Skin of body (tissue), 1 donor: ENCODE measurements at regions not wholly inside any gene's neighbourhood (a gene's known extent, or its start where the extent isn't known, plus 50 kb on each side); places are given as distances from the start of the nearest gene placed in this dataset.
"Not testable (repeated sequence)": the region's sequence is repeated elsewhere in the genome, so short reads cannot be mapped to it uniquely, and the experiment has no call there.

Experiments
- DNase-seq: peaks from one replicate; lab custom pipeline; 2025; lab: John Stamatoyannopoulos, UW

DNA sequence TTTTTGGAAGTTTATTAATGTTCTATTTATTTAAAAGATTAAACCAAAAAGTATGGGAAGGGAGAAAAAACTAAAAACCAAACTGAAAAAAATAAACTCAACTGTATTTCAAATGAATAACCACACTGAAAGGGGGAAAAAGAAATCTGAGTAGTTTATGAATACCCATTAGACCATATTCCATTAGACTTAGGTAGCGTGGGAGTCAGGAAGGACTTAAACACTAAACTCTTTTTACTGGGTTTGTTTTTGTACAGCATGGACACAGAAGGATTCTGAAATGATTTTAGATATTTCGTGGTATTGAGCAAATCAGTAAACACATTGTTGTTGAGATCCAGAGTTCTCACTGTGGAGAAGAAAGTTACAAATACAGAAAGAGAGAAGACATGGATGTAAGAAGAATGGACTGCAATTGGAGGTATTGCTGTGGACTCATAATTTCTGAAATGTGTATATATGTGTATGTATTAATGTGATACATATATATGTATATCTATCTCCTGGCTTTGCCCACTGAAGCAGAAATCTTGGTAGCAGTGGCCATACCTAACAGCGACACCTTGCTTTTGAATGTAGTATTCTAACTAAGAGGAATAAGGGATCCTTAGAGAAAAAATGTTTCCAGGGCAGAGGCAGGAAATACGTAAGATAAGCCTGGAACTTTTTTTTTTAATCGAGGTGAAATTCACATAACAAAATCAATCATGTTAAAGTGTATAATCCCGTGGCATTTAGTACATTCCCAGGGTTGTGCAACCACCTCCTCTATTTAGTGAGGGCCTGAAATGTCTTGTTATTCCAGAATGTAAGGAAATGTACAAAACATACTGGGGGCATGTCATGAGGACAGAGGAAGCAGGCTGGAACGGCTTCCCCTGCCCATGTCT lies 228.8 kb downstream of the SMARCA2 start:
- no peak for DNase-seq

DNA sequence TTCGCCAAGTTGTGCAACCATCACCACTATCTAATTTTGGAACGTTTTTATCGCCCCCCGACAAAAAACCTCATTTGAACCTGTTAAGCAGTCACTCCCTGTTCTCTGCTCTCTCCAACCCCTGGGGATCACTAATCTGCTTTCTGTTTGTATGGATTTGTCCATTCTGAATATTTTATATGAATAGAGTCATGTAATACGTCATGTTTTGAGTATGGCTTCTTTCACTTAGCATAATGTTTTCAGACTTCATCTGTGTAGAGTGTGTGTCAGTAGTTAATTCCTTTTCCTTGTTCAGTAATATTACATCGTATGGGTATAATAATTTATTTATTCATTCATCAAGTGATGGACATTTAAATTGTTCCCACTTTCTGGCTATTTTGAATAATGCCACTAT lies 232.2 kb downstream of the SMARCA2 start:
- DNase-seq, result no peak

DNA sequence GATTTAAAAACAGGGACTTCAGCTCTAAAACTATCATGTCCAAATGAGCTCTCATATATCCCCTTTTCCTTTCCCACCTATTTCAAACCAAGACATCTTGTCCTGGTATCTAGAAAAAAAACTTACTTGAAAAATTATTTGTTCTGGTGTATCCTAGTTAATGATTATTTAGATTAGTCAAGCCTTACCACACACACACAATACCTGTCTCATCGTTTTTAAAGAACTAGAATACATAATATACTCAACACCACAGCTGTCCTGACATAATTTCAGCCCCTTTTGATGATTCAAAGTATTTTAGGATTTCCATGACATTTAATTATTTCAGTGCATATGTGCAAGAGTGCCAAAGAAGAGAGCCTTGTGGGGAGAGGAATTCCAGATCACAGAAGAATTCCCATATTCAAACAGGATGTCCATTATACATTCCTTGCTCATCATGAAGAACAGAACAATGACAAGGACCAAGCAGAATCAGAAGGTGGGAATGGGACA lies 233.7 kb downstream of the SMARCA2 start:
- no peak for DNase-seq

DNA sequence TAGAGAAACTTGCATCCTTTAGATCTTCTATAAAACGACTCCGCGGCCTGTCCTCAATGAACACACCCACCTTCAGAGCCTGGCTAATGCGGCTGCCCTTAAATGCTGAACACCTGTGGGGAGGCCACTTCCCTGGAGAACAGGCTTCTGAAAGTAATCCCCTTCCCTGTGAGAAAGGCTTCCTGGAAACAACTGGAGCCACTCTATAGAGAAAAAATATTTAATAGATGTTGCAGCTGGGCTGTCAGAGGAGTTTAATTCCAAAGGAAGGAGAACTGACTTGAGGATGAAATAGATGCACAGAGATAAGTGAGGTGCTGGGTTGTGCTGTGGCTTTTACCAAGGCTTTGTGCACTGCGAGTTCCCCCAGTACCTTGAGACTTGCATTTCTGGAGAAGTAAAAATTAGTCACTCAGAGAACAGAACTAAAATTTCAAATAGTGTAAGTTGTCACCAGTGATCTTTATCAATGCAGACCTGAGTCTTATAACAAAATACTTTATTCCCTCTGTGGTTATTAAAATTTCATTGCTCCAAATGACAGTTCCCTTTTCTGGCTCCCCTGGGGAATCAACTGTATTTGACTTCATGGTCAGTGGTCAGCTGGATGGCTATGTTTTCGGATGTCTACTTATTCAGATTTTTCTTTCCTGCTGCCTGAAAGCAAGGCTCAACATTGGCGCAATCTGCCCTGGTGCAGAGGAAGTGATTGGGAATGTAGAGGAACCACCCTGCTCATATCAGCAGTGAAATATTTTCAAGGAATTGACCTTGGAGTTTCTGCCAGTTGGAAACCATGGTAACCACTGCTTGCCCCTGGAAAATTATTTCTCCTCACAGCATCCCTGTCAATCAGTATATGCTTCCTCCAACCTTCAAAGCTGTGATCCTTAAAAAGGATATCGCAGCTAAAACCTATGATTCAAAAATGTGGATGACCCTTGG lies 238.8 kb downstream of the SMARCA2 start:
- DNase-seq, result no peak

DNA sequence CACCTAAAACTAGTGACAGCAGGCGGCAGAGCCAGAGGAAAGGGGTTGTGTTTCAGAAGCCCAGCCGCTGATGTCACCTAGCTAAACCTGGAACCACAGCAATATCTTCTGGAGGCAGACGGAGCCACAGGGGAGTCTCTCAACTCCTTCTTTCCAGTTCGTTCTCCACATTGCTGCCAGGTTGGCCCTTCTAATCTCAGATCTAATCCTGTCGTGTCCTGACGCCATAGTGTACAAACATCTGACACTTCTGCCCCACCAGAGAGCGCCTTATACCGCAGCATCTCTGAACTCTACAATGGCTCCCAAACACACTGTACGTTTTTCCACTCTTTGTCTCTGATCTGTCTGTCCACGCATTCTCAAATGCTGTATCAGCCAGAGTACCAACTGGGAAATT lies 240.0 kb downstream of the SMARCA2 start:
- DNase-seq, result no peak

DNA sequence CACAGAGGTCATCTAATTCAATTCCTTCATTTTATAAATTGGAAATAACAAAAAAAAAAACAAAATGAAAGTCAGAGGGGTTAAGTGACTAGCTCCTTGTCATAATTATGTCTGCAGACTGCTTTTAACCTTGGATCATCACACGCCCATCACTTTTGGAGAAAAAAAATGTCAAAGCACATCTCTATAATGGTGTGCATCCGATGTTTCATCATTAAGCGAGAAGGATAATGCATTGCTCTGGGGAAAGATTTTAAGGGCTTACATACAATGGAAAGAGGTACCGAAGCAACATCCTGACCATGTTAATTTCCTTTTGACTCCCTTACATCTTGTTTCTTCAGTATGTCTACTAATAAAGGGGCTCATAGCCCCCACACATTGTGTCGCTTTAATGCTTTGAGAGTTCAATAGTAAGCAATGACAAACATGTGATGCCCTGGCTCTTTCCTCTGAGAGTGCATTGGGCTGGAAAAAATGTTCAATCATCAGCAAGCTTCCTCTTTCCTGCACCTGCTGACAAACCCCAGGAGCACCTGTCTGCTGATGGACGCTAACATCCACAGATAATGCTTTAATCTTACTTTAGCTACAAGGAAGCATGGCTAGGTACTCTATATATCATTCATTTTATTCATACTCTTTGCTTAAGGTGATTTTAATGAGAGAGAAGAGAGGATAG lies 242.2 kb downstream of the SMARCA2 start:
- DNase-seq, result no peak

DNA sequence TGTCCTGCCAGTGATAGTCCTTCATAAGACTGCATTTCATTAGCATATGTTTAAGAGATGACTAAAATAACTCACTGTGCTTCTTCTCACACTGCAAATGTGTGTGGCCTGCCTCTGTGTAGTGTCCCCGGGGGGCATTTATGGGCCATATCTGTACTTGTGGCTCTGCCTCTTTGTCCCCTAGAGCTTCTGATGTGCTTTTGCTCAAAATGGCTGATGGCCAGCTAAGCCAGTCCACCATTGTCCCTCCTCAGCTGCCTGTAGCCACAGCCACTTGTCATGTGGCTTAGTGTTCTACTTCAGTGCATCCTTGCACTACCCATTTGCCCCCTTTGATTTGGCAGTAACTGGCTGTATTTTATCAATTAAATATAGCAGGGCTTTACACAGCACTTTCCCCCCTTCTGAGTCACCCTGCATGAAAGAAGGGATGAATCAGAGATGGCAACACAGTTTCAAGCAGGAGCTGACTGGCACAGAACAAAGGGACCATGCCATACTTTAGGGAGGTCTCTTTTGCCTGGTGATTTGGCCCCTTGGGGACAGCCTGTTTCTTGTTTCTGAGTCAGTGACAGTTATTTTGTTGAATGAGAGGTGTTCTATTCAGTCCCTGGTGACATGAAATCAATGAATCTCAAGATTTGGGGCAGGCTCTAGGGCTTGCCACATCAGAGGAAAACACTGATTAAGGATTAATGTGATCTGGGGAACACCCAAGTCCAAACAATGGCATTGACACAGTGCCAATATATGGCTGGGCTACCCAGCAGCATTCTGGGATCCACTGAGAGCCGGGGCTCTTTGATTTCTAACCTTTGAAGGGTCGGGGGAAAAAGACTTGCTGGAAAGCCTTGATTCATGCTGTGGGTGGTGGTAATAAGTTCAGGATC lies 245.5 kb downstream of the SMARCA2 start:
- DNase-seq, result no peak

DNA sequence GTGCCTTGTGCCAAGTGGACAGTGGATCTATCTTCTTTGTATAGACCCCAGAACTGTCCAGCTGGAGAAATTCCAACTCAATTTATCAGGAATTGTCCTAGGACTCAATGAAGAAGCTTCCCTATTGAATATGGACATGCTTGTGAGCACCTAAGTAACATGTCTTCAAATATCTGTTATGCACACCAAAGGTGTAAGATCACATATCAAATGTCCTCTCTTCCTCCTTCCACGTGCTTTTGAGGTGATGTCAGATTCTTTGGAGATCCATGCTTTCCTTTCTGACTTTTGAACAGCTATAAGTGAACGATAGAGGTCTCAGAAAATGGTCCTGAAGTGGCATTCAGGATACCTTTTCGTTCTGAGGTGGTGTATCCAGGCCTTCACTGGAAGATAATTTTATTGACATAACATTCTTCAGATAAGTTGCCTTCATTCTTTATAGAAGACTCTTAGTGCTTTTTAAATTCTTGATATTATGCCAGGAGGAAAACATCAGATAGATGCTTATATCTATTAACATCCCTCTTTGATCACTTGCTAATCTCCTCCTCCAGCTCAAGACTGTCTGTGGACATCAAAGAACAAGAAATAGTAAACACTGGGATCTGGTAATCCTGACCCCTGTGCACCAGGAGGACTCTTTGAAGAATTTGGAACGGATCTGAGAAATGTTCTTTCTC lies 246.4 kb downstream of the SMARCA2 start:
- no peak for DNase-seq

DNA sequence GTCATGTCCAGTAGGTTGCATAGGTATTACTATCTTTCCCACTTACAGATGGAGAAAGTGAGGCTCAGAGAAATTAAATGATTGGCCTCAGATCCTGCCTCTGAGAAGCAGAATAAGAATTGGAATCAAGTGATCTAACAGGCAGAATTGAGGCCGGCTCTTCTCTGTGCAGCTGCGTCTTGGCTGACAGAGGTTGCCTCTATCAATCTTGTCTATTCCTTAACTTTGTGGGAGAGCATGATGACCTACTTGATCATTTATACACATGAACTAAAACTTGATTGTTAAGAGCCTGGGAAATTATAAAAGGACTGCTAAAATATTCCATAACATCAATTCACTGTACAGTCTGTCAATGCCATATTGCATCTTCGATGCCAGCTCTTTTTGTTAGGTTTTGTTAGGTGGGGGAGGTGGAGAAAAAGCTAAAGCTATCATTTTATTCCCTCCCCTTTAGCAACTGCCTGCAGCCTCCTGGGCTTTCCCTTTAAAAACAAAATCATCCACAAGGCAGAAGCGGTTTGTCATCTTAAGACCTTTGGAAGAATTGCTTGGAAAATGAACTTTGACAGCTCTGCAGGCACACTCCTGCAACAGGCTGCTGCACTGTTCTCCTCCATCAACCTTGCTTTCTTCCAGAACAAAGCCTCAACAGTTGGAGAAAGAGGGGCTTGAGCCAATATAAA lies 247.4 kb downstream of the SMARCA2 start:
- DNase-seq, result no peak

DNA sequence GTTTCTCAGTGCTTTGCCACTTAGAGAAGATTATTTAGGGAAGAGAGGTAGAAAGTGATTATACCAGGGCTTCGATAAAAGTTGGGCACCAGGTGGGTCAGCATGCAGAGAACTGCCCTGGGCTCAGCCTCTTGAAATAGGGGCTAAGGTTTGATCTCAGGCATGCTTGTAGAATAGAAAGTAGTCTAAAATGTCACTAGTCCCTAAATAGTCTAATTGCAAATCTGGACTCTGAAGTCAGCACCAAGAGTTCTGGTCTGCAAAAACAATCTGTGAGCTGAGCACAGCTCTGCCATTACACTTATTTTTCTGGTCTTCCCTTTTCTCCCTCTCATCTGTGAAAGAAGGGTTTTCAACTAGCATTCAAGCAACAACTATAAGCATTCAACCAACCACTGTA lies 248.0 kb downstream of the SMARCA2 start:
- no peak for DNase-seq

DNA sequence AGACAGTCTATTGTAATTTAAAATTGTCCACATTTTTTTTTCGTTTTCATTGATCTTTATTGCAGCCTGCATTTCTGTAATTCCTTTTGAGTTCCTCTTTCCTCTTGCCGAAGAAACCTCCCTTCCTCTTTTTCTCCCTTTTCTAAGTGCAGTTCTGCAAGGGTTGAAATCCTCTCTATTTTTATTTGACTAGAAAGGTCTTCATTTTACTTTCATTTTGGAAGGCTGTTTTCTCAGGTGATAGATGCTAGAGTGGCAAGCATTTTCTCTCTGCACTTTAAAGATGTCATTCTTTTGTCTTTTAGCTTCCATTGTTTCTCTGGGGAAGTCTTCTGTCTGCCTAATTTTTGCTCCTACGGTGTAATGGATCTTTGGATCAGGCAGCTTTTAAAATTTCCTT lies 248.5 kb downstream of the SMARCA2 start:
- no peak for DNase-seq

DNA sequence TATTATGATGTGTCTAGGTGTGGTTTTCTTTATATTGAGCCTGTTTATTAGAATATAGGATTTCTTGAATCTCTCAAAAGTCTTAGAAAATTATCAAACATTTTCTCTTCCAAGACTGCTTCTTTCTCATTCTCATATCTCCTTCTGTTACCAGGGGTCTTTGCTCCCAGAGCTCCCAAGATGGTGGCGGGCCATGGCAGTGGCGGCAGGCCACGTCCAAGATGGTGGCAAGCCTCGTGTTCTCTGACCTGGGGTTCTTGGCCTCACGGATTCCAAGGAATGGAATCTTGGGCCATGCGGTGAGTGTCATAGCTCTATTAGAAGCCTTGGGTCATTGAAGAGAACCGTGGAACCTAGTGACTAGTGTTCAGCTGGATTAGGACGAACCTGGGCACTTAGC lies 248.9 kb downstream of the SMARCA2 start:
- no peak for DNase-seq

DNA sequence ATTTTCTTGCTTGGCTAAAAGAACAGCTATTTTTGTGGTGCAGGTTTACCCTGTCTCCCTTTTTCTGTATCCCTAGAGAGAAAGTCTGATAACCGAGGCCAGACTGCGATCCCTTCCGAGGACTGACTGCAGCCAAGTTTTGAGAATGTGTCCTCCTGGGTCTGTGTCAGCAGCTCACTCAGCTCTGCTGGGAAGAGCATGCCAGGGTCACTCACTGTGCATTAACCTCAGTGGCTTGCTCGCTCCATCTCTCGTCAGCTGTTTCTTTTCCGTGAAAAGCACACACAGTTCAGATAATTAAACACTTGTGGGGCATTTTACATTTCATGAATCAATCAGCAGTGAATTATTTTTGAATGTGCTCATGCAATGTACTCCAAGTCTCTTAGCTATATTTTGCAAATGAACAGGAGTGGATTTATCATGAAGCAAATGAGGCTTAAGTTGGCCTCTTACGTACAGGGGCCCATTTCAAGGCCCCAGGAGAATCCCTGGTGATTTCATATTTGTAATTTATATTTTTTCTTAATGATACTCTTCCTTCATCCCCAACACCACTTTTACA lies 252.1 kb downstream of the SMARCA2 start:
- no peak for DNase-seq

DNA sequence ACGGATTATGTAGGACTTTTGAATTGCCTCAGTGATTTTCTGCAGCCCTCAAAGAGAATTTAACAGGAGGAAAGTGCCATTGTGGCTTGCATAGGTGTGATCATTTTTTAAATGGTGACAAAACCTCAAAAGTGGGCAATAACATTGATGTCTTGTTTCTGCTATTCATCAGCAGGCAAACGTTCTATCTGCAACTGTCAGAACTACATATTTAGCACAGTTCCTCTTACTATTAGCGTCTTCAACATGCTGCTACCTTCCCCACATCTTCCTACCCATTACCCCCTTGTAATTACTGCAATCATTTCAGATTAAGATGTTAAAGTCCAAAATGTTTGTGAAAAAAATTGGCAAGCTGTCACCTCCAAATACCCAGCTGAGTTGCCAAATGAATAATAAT lies 254.6 kb downstream of the SMARCA2 start:
- DNase-seq, result no peak

DNA sequence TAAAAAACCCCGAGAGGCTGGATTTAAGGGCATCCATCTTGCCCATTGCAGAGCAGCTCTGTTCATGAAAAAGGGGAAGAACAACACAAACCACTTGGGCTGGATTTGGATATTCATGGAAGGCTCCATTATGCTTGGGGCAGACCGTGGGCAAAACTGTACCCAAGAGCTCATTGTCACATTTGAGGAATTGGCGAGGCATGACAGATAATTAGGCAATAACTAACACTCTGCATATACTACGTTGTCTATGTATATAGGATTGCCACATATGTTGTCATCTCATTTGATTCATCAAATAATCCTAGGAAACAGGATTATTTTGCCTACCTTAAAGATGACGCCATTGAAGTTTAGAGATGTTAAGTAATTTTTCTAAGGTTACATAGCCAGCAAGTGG lies 255.4 kb downstream of the SMARCA2 start:
- no peak for DNase-seq

DNA sequence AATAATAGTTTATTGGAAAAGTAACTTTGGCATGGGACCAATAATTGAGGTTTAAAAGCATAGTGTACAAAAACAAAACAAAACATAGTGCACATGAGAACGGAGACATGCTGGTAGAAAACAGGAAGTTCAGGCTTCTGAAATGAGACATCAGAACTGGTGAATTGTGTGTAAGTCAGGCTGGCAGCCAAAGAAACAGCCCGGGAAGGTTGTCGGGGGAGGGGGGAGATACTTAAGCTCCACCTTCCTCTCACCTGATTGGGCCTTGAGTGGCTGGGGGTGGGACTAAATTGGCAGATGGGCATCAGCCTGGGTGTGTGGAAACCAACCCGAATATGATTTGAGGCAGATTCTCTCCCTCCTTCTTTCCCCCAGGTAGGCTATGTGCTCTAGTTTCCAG lies 256.3 kb downstream of the SMARCA2 start:
- DNase-seq, result no peak

DNA sequence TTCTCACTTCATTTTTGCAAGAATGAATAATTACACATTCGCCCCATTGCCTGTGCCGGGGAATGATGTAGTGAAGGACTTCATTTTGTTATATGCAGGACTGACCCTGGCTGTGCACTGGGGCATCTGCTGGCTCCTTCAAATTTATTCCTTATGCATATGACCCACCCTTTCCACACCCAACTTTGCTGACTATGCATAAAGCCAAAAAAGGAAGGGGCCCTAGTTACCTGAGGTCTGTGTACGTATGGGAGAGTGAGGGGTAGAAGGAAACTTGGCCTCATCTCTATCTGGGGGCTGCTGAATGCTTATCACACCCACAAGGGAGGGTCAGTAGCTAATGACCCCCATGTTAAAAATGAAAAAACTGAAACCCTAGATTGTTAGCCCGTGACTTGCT lies 259.6 kb downstream of the SMARCA2 start:
- DNase-seq, result no peak

DNA sequence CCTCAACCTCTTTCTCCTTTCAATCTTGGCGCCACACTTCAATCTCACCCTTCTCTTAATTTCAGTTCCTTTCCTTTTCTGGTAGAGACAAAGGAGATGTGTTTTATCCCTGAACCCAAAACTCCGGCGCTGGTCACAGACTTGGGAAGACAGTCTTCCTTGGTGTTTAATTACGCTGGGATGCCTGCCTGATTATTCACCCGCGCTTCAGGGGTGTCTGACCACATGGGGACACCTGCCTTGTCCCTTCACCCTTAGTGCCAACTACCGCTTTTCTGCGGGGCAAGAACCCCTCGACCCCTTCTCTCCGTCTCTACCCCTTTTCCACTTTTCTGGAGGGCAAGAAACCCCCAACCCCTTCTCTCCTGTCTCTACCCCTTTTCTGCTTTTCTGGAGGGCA lies 261.1 kb downstream of the SMARCA2 start:
- no peak for DNase-seq

DNA sequence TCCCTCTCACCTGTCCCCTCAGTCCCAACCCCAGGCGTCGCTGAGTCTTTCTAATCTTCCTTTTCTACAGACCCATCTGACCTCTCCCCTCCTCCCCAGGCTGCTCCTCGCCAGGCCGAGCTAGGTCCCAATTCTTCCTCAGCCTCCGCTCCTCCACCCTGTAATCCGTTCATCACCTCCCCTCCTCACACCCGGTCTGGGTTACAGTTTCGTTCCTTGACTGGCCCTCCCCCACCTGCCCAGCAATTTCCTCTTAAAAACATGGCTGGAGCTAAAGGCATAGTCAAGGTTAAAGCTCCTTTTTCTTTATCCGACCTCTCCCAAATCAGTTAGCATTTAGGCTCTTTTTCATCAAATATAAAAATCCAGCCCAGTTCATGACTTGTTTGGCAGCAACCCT lies 262.0 kb downstream of the SMARCA2 start:
- not testable (repeated sequence) for DNase-seq
